GM18907 (cell line): ENCODE measurements at regions not wholly inside any gene's neighbourhood (a gene's known extent, or its start where the extent isn't known, plus 50 kb on each side); places are given as distances from the start of the nearest gene placed in this dataset.

Experiments used
- ATAC-seq: cut with Tn5 transposase; IDR thresholded peaks from one replicate; pipeline ENCODE4 v1.9.1; 2021; ENCODE audit warnings: mild to moderate bottlenecking, moderate library complexity; ENCODE audit not compliant: unreplicated experiment

DNA sequence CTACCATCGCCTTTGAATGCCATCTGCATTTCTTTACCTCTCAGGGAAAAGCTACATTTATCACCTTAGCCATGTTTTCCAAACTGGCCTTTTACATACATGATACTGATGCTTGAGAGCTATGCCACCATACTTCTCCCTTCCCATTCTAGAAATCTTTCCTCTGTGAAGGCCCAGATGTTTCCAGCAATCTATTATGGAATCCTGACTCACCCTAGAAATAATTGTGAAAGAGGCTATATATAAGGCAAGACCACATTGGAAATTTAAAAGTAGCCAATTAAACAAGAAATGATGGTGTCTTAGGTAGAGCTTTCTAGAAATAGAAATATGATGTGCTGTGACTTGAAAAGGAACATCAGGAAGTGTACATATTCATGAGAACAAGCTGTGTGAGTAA lies 389.7 kb downstream of the INHBA start:
- ATAC-seq = no peak

DNA sequence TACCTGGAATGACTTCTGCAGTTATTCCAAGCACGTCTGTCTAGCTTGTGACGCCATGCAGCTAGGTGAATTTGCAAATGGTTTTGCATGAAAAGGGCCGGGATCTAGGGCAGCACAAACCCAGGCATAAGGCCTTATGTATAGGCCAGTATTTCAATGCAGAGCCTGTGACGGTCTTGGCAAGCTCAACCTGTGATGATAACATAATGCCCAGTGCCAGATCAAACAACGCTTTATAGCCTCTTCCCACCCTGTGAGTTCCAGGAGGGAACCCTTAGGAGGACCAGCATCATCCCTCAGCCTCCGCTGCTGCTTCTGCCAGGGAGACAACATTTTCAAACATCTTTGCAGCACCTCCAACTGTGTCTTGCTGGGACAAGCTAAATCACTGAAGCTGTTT lies 390.7 kb downstream of the INHBA start:
- no peak for ATAC-seq

DNA sequence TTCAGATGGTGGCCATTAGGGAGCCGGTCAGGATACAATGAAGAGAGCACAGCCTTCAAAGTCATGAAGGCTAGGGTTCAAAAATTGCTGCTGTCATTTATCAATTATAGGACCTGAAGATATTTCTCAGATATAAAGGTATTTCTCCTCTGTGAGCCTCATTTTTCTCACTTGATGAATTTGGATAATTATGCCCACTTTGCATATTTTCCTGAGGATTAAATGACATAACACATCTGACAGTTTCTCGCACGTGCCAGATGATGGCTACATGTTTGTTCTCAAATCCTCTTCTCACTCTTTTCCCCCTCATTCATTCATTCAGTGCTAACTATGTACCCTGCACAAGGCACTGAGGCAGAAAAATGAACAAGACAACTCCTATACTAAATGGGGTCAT lies 391.6 kb downstream of the INHBA start:
- no peak for ATAC-seq

DNA sequence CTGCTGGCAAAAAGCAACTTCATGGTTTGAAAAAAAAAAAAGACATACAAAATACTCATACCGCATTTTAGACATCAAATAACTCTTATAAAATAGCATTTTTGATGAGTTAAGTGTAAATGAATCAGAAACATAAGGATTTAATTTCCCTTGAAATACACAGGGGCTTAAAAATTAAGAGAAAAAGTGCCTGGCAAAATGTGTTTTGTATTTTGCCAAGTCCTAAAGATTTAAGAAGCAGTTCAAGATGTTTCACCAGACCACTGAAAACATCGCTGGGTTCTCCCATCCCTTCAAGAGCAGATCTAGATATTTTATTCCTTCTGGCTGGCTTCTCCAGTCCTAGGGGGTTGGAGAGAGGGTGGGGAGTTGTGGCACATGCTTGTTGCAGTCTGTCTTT lies 396.4 kb downstream of the INHBA start:
- no peak for ATAC-seq

DNA sequence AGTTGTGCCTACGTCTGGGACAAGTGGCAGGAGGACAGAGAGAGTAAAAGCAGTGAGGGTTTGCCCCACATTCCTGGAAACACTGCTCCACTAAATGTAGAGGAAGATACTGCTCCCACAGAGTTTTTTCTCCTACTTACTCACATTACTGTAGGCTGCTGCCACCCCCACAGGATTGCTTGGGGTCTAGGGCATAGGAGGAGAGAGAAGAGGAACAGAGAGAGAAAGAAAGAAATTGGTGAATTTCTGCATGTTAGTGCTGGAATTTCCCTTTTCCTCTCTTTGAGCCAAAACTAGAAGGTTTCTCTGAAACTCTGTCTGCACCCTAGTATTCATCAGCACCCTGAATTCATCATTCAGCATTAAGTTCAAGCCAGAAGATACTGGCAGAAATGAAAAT lies 397.9 kb downstream of the INHBA start:
- ATAC-seq = no peak

DNA sequence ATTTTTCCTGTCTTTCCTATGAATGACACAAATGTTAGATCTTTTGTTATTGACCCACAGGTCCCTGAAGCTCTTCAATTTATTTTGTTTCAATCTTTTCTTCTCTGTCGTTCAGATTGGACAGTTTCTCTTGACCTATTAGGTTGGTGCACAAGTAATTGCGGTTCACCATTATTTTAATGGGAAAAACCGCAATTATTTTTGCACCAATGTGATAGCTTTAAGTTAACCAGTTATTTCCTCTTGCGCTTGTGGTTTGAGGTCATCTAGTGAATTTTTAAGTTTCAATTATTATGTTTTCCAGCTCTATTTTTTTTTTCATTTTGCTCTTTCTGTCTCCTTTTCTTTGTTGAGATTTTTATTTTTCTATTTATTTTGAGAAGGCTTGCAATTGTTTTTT lies 399.2 kb downstream of the INHBA start:
- no peak for ATAC-seq

DNA sequence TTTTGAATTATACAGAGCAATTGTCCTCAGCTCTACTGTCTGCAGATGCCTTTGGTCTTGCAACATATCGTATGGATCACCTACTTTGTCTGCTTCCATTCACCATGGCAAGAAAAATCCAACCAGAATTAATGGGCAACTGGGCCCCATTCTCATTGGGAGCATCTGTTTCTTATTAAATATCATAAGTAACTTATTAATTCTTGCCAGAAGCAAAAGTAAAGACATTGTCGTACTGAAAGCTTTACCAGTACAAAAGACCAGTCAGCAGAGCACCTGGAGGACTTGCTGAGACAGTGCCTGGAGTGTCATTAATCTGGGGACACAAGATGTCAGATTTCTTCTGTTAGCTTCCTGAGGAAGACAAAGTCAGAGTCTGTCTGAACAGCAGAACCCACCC lies 404.5 kb downstream of the INHBA start:
- no peak for ATAC-seq

DNA sequence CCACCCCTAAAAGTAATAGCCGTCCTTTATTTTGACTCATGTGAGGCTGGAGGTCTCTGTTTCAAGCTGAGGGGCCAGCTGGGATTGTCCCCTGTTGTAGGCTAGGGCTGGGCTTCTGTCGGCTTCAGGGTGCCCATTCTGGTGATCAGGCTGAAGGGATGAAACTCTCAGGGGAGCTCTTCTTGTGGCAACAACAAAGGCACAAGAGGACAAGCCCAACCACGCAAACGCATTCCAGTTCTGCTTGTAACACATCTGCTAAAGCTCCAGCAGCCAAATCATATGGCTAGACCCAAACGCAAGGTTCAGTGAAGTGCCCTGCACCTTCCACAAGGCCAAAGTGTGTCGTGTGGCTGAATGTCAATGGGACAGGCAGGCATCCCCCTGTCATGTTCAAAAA lies 405.7 kb downstream of the INHBA start:
- ATAC-seq = no peak

DNA sequence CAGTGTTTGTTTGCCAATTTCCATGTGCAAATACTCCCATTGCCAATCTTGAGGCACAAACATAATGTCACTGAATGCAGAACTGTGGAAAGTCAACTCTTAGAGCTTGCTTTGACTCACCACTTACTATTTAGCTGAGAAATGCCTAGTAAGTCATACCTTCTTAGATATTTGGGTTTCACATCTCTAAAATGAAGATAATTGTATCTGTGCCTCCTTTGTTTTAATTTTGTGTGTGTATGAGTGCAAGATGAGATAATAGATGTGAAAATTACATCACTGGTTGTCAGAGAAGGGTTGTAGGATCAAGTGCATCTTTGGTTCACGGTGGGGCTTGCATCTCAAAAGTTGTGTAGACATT lies 407.5 kb downstream of the INHBA start:
- no peak for ATAC-seq

DNA sequence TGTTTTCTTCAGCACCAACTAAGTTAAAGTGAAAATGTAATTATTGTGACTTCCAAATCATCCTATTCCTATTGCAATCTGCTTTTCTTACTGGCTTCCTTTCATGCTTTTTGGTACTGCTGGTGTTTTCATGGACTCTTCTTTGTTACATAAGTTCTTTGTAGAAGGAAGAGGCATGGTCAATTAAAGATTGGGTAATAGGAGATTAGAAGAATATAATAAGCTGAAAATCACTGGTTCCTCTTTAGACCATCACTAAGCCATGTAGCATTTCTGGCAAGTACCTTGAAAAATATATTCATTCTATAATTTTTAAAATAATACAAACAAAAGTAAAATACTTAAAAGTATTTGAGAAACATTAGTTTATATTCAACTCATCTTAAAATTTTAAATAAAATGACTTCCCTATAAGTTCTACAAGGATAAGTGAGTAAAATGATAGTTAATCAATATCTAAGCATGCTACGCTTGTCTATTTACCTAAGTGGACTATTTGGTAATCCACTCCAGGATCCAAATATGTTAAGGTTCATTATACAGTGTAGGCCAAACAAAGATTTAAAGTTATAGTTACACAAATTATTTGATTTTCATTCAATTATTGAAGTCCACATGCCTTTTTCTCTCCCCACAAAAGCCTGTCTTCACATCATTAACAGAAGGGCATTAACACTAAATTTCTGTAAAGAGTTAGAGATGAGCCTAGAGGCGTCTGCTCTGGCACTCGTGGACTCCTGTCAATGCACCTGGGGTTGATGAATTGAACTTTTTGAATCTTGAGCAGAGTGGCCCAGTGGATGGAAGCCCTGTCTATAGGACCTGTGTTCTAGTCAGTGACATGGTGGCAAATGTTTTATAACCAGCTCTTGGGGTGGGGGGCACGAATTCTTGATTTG lies 408.1 kb downstream of the INHBA start:
- no peak for ATAC-seq

DNA sequence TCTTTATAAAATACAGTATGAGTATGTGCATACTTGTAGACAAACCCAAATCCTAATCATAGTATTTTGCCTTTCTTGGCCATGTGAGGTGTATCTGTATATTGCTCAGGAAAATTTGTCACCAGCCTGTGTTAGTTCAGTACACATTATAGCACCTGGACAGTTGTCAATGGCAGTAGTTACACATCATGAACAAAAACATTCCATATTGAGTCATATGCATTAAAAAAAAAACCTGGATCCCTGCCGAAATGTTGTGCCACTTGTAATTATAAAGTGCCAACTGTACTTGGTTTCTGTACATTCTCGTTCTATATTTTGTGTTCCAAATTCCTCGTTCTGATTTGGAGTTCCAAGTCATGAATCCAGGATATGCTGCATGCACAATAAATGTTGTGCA lies 410.4 kb downstream of the INHBA start:
- ATAC-seq = no peak

DNA sequence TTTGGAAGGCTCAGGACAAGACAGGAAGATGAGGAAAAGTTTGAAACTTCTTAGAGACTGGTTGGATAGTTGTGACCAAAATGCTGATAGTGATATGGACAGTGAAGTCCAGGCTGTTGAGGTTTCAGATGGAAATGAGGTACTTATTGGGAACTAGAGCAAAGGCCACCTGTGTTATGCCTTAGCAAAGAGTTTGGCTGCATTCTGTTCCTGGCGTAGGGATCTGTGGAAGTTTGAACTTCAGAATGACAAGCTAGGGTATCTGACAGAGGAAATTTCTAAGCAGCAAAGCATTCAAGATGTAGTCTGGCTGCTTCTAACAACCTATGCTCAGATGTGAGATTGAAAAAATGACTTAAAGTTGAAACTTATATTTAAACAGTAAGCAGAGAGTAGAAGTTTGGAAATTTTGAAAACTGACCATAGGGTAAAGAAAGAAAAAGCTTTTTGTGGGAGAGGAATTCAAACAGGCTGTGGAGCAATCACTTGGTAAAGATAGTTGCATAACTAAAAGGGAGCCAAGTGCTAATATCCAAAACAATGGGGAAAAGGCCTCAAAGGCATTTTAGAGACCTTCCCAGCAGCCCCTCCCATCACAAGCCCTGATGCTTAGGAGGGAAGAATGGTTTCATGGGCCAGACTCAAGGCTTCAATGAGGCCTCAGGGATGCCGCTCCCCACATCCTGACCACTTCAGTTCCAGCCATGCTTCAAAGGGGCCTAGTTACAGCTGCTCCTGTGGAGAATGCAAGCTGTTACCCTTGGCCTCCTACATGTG lies 415.1 kb downstream of the INHBA start:
- ATAC-seq = no peak

DNA sequence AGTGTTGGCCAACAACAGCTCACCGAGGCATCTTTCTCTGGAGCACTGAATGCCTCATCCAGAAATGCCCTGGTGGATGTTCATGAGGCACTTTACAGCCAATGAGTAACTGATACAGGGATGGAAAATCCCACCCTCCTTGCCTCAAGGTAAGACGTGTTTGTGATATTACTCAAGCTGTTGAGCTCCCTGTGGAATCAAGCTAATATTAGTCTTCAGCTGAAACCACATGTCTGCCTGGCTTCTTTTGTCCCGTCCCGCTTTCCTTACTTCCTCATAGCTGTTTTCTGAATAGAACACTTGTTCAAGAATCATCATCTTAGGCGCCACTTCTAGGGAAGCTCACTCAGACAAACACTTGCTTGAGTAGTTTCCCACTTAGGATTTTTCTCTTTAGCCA lies 422.4 kb downstream of the INHBA start:
- no peak for ATAC-seq

DNA sequence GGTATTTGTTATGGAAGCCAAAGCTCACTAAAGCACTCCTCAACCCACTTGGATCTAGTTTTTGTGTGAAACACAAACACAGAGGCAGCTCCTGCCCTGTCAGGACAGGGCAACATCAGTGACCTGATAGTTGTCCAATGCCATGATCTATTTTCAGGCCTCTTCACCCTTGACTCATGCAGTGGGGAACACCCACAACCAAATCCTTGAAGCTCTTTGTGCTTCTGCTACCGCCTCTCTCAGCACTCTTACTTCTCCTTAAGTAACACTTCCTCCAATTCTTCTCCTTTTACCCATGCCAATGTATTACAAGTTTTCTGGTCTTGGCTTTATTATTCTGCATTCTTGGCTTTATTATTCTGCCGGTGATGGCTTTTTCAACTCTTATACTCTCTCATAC lies 425.3 kb downstream of the INHBA start:
- no peak for ATAC-seq

DNA sequence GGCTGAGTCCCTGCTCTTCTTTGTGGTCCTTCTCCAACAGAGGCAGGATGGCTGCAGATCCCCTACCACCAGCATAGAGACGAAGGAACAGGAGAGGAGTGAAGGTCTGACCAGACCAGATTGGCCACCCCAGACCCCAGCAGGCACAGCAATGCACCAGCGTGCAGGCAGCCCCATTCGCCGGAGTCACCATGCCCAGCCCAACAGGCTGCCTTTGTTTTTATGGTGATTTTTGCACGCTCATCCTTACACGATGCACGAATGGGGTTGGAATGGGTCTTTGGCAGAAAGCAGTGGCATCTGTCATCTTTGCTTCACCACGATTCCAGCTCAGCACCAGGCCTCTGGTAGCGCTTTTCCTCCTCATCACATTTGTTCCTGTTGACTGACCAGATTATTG lies 427.6 kb downstream of the INHBA start:
- ATAC-seq = no peak

DNA sequence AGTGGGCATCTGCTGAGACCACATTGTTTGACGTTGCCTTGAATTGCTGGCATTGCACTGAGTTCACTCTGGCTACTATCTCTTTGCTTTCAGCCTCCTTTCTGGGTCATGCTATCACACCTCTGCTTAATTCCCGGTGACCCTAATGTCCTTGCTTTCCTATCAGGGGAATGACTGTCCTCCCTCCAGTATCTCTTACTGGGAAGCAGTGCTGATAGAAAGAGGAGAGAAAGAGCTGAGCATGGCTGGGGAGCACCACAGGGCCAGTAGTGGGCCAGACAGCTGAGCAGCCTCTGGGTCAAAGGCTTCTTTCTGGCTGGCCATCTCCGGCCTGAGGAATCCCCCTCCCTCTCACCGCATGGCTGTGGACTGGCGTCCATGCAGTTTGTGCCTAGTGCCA lies 428.7 kb downstream of the INHBA start:
- no peak for ATAC-seq

DNA sequence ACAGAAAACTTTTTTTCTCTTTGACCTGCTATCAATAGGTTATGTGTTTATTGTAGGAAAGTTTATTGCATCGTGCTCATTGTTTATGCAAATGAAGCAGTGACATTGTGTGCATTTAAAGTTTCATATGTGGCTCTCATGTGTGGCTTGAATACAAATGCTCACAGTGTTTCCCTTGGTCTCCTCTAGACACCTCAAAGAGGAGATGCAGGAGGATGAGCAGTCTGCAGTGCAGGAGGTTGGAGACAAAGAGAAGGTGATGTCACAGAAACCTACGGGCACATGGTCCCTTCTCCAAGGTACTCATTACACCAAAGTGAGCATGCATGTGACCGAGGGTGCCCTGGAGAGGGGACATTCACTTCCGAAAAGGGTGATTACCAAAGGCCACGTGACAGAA lies 430.2 kb downstream of the INHBA start:
- no peak for ATAC-seq

DNA sequence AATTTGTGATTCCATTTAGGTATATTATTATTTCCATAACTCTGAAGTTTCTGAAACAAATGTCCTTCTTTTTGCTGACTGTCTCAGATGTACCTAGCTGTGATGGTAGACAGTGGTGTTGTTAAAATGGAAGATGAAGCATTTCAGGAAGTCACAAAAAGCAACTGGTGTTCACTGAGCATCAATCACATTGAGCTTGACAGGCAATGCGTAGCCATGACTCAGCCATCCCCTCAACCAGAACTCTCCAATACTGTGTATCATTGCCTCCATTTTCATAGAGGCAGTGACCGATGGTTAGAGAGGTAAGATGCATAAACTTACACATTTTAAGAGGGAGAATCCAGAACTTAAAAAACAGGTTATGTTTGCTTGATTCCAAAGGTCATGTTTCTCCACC lies 434.0 kb downstream of the INHBA start:
- no peak for ATAC-seq

DNA sequence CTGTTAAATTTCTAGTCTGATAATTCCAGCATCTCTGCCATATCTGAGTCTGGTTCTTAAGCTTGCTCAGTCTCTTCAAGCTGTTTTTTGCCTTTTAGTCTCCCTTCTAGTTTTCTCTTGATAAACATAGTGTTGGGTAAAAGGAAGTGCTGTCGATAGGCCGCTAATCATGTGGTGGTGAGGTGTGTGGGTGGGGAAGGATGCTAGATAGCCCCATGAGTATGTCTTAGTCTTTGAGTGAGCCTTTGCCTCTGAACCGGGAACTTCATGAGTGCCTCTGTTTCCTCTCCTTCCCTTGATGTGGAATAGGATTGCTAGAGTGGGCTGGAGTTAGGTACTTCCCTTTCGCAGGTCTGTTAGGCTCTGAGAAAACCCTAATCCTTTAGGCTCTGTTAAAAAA lies 441.8 kb downstream of the INHBA start:
- no peak for ATAC-seq

DNA sequence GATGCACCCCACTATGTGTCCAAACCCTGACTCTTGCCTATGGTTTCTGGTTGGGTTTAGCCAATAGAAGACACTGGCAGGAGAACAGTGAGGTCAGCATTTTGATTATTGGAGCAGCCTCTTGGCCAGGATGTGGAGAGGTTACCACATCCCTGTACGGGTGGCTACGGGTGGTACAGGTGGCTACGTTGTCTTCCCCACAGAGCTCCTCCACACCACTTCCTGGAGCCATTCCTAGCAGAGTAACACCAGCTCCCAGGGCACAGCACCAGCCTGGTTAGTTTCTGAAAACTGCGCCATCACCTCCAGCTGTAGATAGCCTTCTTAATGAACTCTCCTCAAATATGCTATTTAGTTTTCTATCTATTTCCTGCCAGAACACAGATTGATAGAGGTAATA lies 445.2 kb downstream of the INHBA start:
- ATAC-seq = no peak

DNA sequence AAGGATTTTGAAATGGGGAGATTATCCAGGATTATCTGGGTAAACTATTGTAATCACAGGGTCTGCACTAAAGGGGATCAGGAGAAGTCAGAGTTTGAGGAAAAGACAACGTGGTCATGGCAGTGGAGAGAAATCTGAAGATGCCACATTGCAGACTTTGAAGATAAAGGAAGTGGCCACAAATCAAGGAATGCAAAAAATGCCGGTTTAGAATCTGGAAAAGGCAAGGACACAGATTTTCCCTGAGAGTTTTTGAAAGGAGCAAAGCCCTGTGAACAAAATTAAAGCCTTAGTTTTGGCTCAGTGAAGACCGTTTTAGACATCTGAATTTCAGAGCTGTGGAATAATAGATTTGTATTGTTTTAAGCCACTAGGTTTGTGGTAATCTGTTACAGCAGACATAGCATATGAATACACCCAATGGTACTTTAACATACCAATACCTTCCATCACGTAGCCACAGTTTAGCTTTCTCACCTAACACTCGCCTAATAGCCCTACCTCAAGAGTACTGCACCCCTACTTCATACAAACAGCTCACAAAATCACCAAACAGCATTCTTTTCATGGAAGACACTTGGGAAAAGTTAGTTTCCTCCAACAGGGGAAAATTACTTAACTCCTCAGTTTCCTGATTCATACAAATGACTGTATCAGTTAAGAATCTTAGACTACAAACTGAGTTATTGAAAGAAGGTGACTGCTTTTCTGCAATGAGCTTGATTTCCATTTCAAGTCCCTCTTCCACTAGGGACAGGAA lies 446.5 kb downstream of the INHBA start:
- ATAC-seq = no peak

DNA sequence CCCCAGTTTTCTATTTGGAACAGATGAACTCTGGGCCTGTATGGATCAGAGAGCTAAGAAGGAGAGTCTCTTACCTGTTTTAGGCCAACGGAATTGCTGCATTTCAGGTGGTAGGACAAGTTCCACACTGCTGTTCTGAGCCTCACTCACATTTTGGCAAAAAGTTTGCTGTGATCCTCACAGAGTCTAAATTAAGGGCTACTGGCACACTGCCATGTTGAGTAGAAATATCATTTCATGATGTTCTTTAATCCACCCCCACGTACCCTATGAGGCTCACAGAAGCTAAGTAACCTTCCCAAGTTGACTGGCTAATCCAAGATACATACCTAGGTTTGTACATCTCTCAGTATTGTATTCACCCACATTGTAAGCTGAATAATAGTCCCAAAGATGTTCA lies 447.2 kb downstream of the INHBA start:
- no peak for ATAC-seq
